Fibroblast of skin of right biceps (primary cell): ENCODE measurements at regions not wholly inside any gene's neighbourhood (a gene's known extent, or its start where the extent isn't known, plus 50 kb on each side); places are given as distances from the start of the nearest gene placed in this dataset.
"Not testable (repeated sequence)": the region's sequence is repeated elsewhere in the genome, so short reads cannot be mapped to it uniquely, and the experiment has no call there.

Experiments
- DNase-seq: peaks from one replicate; pipeline ENCODE4 v3.0.0-alpha.2; 2013

DNA sequence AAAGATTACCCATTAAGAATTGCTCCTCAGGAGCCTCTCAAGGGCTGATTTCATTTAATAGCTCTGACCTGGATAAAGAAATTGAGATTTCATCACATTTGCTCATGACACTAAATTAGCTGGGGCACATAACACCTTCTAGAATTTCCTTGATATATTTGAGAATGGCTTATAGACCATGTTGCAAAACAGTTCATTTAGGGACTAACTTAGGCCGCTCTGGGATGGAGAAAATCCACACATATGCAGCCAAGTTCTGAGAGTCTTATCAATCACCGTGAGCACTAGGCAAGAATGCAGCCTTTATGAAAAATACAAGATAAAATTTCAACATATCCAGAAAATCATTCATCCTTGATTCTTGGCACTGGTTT, 91.0 kb upstream of the MCHR2 start:
- DNase-seq = peak; percentile 54

DNA sequence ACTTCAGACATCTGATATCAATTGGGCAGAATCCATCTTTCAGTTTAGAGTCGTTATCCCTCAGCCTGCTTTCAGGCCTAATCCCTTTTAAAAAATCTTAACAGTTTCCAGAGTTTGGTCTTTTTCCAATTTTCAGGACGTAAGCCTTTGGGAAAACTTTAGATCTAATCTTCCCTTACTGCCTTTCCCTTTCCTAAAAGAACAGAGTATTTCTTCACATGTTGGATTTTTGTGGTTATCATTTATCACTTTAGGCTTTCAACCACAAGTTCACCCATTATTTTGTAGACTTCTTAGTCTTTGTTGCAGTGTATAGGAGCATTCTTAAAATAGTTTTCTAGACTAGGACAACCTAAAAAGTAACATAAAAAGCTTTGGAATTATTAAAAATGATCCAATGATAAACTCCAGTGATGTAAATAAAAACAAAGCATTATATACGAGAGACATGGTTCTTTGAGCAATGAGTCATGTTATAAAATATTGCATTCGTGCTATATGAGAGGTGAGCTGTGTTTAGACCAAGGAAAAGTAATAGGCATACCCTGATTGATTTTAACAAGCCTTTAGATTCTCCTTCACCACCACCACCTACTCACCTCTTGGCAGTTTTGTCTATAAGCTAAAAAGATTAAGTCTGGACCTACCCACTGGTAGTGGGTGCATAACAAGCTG, 90.4 kb upstream of the MCHR2 start:
- peak; percentile 95 for DNase-seq

DNA sequence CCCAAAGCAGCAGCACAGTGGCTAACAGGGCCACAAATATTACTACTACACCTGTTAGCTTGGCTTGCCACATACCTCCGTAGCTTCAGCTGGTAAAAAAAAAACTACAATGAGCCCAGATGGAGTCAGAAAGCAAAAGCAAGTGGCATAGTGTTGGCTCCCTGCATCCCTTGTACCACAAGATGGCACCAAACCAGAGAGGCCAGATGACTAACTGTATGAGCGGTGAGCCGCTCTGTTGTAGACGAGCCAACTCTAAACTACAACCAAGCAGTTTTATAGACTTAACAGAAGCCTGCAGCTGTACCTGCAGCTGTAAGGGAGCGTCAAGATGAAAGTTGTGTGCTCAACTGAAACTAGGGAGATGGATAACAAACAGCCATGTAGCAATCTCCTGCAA, 84.5 kb upstream of the MCHR2 start:
- peak; percentile 47 for DNase-seq

- DNase-seq = no peak
Observed at GRCh38 chr6:100065348-100065747, 71.3 kb upstream of the MCHR2 start.

DNA sequence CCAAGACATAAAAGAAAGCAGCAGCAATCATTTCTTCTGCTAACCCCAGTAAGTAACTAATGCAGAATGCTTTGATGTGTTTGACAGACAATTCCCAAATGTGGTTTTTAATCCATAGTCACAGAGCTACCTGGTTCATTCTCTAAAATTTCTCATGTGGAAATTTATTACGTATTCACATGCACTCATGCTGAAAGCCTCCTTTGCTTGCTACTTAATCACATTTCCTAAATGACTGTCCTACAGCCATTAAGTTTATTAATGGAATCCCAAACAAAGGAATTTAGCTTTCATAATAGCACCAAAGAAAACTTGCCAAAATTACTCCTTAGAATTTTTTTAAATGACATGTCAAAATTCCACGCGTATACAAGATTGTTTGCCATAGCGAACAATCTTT, 68.6 kb upstream of the MCHR2 start:
- DNase-seq = no peak

GRCh38 chr6:100057941-100058340, 63.9 kb upstream of the MCHR2 start:
- DNase-seq = peak; percentile 9

GRCh38 chr6:100050550-100050949, 56.5 kb upstream of the MCHR2 start:
- no peak for DNase-seq

DNA sequence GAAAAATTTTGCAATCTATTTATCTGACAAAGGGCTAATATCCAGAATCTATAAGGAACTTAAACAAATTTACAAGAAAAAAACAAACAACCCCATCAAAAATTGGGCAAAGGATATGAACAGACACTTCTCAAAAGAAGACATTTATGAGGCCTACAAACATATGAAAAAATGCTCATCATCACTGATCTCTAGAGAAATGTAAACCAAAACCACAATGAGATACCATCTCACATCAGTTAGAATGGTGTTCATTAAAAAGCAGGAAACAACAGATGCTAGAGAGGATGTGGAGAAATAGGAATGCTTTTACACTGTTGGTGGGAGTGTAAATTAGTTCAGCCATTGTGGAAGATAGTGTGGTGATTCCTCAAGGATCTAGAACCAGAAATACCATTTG, 49.9 kb upstream of the MCHR2 start:
- DNase-seq = not testable (repeated sequence)
